Left ventricle myocardium inferior (tissue), 1 donor: ENCODE measurements at regions not wholly inside any gene's neighbourhood (a gene's known extent, or its start where the extent isn't known, plus 50 kb on each side); places are given as distances from the start of the nearest gene placed in this dataset.
"Not testable (repeated sequence)": the region's sequence is repeated elsewhere in the genome, so short reads cannot be mapped to it uniquely, and the experiment has no call there.

Source experiments
- DNase-seq: peaks from one replicate; pipeline ENCODE4 v3.0.0-alpha.2; 2020
- H3K27ac ChIP-seq: fragments of 200-600 bp; replicated peaks from 2 replicates; pipeline ENCODE4 v1.8.0; 2021
- H3K27me3 ChIP-seq: fragments of 200-600 bp; 2 replicates; pipeline ENCODE4 v1.8.0; 2021; ENCODE audit warnings: low read depth
- H3K36me3 ChIP-seq: fragments of 200-600 bp; 2 replicates; pipeline ENCODE4 v1.8.0; 2021
- H3K4me1 ChIP-seq: fragments of 200-600 bp; 2 replicates; pipeline ENCODE4 v1.8.0; 2021
- H3K4me3 ChIP-seq: fragments of 200-600 bp; 2 replicates; pipeline ENCODE4 v1.8.0; 2021; ENCODE audit warnings: mild to moderate bottlenecking, moderate library complexity
- H3K9me3 ChIP-seq: fragments of 200-600 bp; replicated peaks from 2 replicates; pipeline ENCODE4 v1.8.0; 2021
- CTCF ChIP-seq: fragments of 200-600 bp; IDR thresholded peaks from 2 replicates; pipeline ENCODE4 v1.8.0; 2021; ENCODE audit warnings: antibody characterized with exemption, mild to moderate bottlenecking, borderline replicate concordance
- intact Hi-C: fragments of 100-400 bp; cut with micrococcal nuclease; formaldehyde crosslinking; loops from one replicate; pipeline ENCODE4 v1.11.0; 2022
- donor health status: DM: no; HTN: yes; CAD: no; lungs with severe emphysema.

DNA sequence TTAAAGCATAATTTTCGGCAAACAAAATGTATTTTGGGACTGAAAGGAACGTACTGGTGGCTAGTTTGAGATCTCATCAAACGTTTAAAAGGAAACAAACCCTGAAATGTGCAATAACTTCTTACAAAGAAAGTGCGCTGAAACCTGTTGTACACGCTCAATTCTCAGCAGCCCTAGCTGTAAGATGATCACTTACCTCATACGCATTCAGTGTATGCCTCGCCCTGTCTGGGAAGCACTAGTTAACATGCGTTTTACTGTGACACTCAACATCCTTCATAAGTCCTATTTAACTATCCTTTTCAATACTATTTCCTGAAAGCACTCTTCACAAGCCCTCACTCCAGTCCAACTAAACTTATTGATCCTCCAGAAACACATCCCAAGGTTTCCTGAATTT is 485.0 kb upstream of the EDIL3 start:
- no peak overlapping the region for H3K27ac ChIP-seq
- DNase-seq, result no peak
- H3K4me3 ChIP-seq, result no peak overlapping the region
- H3K9me3 ChIP-seq, result no peaks in the 10 kb centered on the region
- no peaks in the 10 kb centered on the region for H3K36me3 ChIP-seq
- no peak for TF ChIP-seq CTCF
- no peaks in the 10 kb centered on the region for H3K27me3 ChIP-seq
- no peaks in the 10 kb centered on the region for H3K4me1 ChIP-seq
- intact Hi-C loops, result no loop called here

DNA sequence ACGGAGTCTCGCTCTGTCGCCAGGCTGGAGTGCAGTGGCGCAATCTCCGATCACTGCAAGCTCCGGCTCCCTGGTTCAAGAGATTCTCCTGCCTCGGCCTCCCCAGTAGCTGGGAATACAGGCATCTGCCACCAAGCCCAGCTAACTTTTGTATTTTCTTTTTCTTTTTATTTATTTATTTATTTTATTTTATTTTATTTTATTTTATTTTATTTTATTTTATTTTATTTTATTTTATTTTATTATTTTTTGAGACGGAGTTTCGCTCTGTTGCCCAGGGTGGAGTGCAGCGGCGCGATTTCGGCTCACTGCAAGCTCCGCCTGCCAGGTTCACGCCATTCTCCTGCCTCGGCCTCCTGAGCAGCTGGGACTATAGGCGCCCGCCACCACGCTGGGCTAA is 479.3 kb upstream of the EDIL3 start:
- H3K36me3 ChIP-seq, H3K9me3 ChIP-seq, H3K4me1 ChIP-seq, H3K4me3 ChIP-seq, H3K27me3 ChIP-seq, DNase-seq, intact Hi-C loops, H3K27ac ChIP-seq: not testable (repeated sequence)

GRCh38 chr5:84863020-84863419 is 478.3 kb upstream of the EDIL3 start:
- Histone ChIP-seq H3K36me3 (no peaks in the 10 kb centered on the region), H3K9me3 (no peaks in the 10 kb centered on the region), H3K4me1 (no peaks in the 10 kb centered on the region), H3K4me3 (no peak overlapping the region), H3K27ac (no peak overlapping the region), H3K27me3 (no peaks in the 10 kb centered on the region)
- intact Hi-C loops, result no loop called here
- DNase-seq, result no peak
- no peak for TF ChIP-seq CTCF

DNA sequence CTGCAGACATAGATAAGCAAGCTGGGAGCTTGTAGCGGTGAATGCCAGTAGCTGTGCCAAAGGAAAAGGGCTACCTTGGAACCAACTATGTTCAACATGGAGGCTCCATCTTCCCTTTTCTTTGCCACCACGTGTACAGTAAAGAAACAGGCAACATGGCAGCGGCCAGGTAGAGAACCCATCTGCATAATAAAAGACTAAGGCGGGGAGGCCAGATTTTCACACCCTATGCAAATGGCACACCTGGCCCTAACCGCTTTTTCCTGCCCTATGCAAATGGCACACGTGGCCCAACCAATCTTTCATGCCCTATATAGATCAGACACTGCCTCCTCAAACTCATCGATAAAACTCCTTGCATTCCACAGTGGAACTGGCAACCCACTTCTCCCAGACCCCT is 477.5 kb upstream of the EDIL3 start:
- Histone ChIP-seq H3K36me3 (no peaks in the 10 kb centered on the region), H3K9me3 (peaks cover 3% of the 10 kb centered on the region), H3K27ac (no peak overlapping the region), H3K27me3 (no peaks in the 10 kb centered on the region), H3K4me1 (no peaks in the 10 kb centered on the region), H3K4me3 (no peak overlapping the region)
- intact Hi-C loops, result no loop called here
- DNase-seq, result no peak
- no peak for TF ChIP-seq CTCF

DNA sequence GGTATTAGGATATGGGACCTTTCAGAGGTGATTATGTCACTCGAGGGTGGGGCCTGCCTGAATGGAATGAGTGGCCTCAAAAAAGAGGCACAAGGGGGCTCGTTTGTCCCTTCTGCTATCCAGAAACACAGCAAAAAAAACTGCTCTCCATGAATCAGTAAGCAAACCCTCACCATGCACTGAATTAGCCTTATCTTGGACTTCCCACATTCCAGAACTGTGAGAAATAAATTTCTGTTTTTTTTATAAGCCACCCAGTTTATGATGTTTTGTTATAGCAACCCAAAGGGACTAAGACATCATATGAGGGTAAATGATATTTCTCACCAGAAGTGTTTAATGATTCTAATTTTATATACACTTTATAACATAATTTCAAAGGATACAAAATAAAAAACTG is 476.6 kb upstream of the EDIL3 start:
- no peak for TF ChIP-seq CTCF
- H3K4me3 ChIP-seq, result no peak overlapping the region
- H3K9me3 ChIP-seq, result peaks cover 10% of the 10 kb centered on the region
- no peaks in the 10 kb centered on the region for H3K4me1 ChIP-seq
- H3K27me3 ChIP-seq, result no peaks in the 10 kb centered on the region
- H3K27ac ChIP-seq, result no peak overlapping the region
- no peak for DNase-seq
- intact Hi-C loops, result no loop called here
- H3K36me3 ChIP-seq, result no peaks in the 10 kb centered on the region

GRCh38 chr5:84859056-84859455 is 474.4 kb upstream of the EDIL3 start:
- Histone ChIP-seq H3K27ac (no peak overlapping the region), H3K9me3 (peaks cover 18% of the 10 kb centered on the region), H3K36me3 (no peaks in the 10 kb centered on the region), H3K4me1 (no peaks in the 10 kb centered on the region), H3K4me3 (no peak overlapping the region), H3K27me3 (no peaks in the 10 kb centered on the region)
- no peak for TF ChIP-seq CTCF
- no peak for DNase-seq
- intact Hi-C loops, result no loop called here
